ENCODE measurements at regions not wholly inside any gene's neighbourhood (a gene's known extent, or its start where the extent isn't known, plus 50 kb on each side); places are given as distances from the start of the nearest gene placed in this dataset.

GRCh38 chrX:96564595-96564994 lies 120.0 kb upstream of the DIAPH2 start (continued):
- TF ChIP-seq CHD7 (IDR thresholded peaks at IDR 0.05; ENCODE audit: insufficient replicate concordance, low read length) (no peak), SP1 (IDR thresholded peaks at IDR 0.05; ENCODE audit: low read depth, low read length) (no peak), ZNF274 (IDR thresholded peaks at IDR 0.05; ENCODE audit: borderline replicate concordance, extremely low read depth, low read length) (no peak), CBX8 (IDR thresholded peaks at IDR 0.05; ENCODE audit: borderline replicate concordance, low read depth, low read length) (no peak), KDM5A (IDR thresholded peaks at IDR 0.05; ENCODE audit: low read length) (no peak), POLR2AphosphoS5 (IDR thresholded peaks at IDR 0.05; ENCODE audit: low read depth, low read length) (no peak), KDM4A (IDR thresholded peaks at IDR 0.05; ENCODE audit: low read depth, low read length, severe bottlenecking) (no peak), CHD1 (IDR thresholded peaks at IDR 0.05; ENCODE audit: low read depth, low read length) (no peak)
